ENCODE measurements at regions not wholly inside any gene's neighbourhood (a gene's known extent, or its start where the extent isn't known, plus 50 kb on each side); places are given as distances from the start of the nearest gene placed in this dataset.

GRCh38 chr4:108567831-108568230, 52.5 kb upstream of the RPL34 start:
- H3K4me3 Mint-ChIP-seq (ENCODE audit: unreplicated experiment) = no peak overlapping the region
- CTCF ChIA-PET = interaction anchor here (0.6 to 1.8 kb wide), 6 partner anchors 10 to 1934 kb away, joined by 3 to 8 read pairs (median 3); no protein-coding TSS in a partner anchor
- no TSS peak for BruUV-seq (replicated peaks)

GRCh38 chr4:108561116-108561515, 59.3 kb upstream of the RPL34 start:
- no peaks in the 10 kb centered on the region for H3K27me3 Mint-ChIP-seq (ENCODE audit: insufficient read depth, unreplicated experiment)
- H3K36me3 Mint-ChIP-seq (ENCODE audit: insufficient read depth, unreplicated experiment) = no peaks in the 10 kb centered on the region
- intact Hi-C loops (cut with micrococcal nuclease) = no loop called here
- no peak for TF ChIP-seq CTCF (IDR thresholded peaks at IDR 0.05; ENCODE audit: unreplicated experiment)
- ChIA-PET CTCF (interaction anchor here (2.0 kb wide), 1 partner anchor 501 kb away, joined by 4 read pairs; no protein-coding TSS in a partner anchor), POLR2A (interaction anchor here (0.7 kb wide), 1 partner anchor 542 kb away, joined by 3 read pairs; no protein-coding TSS in a partner anchor)
- H3K9me3 Mint-ChIP-seq (ENCODE audit: unreplicated experiment) = no peaks in the 10 kb centered on the region
- no peak overlapping the region for H3K27ac Mint-ChIP-seq (ENCODE audit: low read depth, unreplicated experiment)
- BruUV-seq (replicated peaks) = no TSS peak
- no peak for DNase-seq (ENCODE audit: unreplicated experiment)
- no peaks in the 10 kb centered on the region for H3K4me1 Mint-ChIP-seq (ENCODE audit: insufficient read depth, unreplicated experiment)
- H3K4me3 Mint-ChIP-seq (ENCODE audit: unreplicated experiment) = no peak overlapping the region

More at GRCh38 chr4:108567831-108568230, 52.5 kb upstream of the RPL34 start:
- no peaks in the 10 kb centered on the region for H3K36me3 Mint-ChIP-seq (ENCODE audit: insufficient read depth, unreplicated experiment)
- intact Hi-C loops (cut with micrococcal nuclease) = no loop called here
- no peak for DNase-seq (ENCODE audit: unreplicated experiment)
- H3K27ac Mint-ChIP-seq (ENCODE audit: low read depth, unreplicated experiment) = no peak overlapping the region
- H3K9me3 Mint-ChIP-seq (ENCODE audit: unreplicated experiment) = no peaks in the 10 kb centered on the region
- H3K4me1 Mint-ChIP-seq (ENCODE audit: insufficient read depth, unreplicated experiment) = no peaks in the 10 kb centered on the region
- no peak for TF ChIP-seq CTCF (IDR thresholded peaks at IDR 0.05; ENCODE audit: unreplicated experiment)
- POLR2A ChIA-PET = no interaction called here
- H3K27me3 Mint-ChIP-seq (ENCODE audit: insufficient read depth, unreplicated experiment) = no peaks in the 10 kb centered on the region

- ChIA-PET POLR2A (no interaction called here), CTCF (interaction anchor here (0.9 to 2.4 kb wide), 3 partner anchors 9 to 500 kb away, joined by 3 to 10 read pairs (median 4); no protein-coding TSS in a partner anchor)
- H3K4me1 Mint-ChIP-seq (ENCODE audit: insufficient read depth, unreplicated experiment) = peaks cover 4% of the 10 kb centered on the region
- no peaks in the 10 kb centered on the region for H3K27me3 Mint-ChIP-seq (ENCODE audit: insufficient read depth, unreplicated experiment)
- no peak for DNase-seq (ENCODE audit: unreplicated experiment)
- H3K27ac Mint-ChIP-seq (ENCODE audit: low read depth, unreplicated experiment) = no peak overlapping the region
- no peak for TF ChIP-seq CTCF (IDR thresholded peaks at IDR 0.05; ENCODE audit: unreplicated experiment)
- H3K4me3 Mint-ChIP-seq (ENCODE audit: unreplicated experiment) = no peak overlapping the region
- H3K36me3 Mint-ChIP-seq (ENCODE audit: insufficient read depth, unreplicated experiment) = no peaks in the 10 kb centered on the region
- intact Hi-C loops (cut with micrococcal nuclease) = no loop called here
- H3K9me3 Mint-ChIP-seq (ENCODE audit: unreplicated experiment) = no peaks in the 10 kb centered on the region
- BruUV-seq (replicated peaks) = no TSS peak
Measured at GRCh38 chr4:108560616-108561015, 59.8 kb upstream of the RPL34 start.

GRCh38 chr4:108559911-108560310, 60.5 kb upstream of the RPL34 start:
- BruUV-seq (replicated peaks) = no TSS peak
- Mint-ChIP-seq H3K27ac (ENCODE audit: low read depth, unreplicated experiment) (no peak overlapping the region), H3K4me3 (ENCODE audit: unreplicated experiment) (no peak overlapping the region), H3K4me1 (ENCODE audit: insufficient read depth, unreplicated experiment) (peaks cover 10% of the 10 kb centered on the region), H3K9me3 (ENCODE audit: unreplicated experiment) (peaks cover 6% of the 10 kb centered on the region), H3K36me3 (ENCODE audit: insufficient read depth, unreplicated experiment) (no peaks in the 10 kb centered on the region), H3K27me3 (ENCODE audit: insufficient read depth, unreplicated experiment) (no peaks in the 10 kb centered on the region)
- no peak for TF ChIP-seq CTCF (IDR thresholded peaks at IDR 0.05; ENCODE audit: unreplicated experiment)
- POLR2A ChIA-PET = no interaction called here
- CTCF ChIA-PET = interaction anchor here (0.9 to 2.4 kb wide), 4 partner anchors 9 to 541 kb away, joined by 3 to 10 read pairs (median 4); no protein-coding TSS in a partner anchor
- DNase-seq (ENCODE audit: unreplicated experiment) = no peak
- intact Hi-C loops (cut with micrococcal nuclease) = no loop called here
